ENCODE measurements at regions not wholly inside any gene's neighbourhood (a gene's known extent, or its start where the extent isn't known, plus 50 kb on each side); places are given as distances from the start of the nearest gene placed in this dataset.

GRCh38 chr5:67964619-67965018, 250.9 kb upstream of the PIK3R1 start:
- Histone ChIP-seq H3K23ac (ENCODE audit: insufficient read length, low read depth, low read length) (no peak overlapping the region), H3K27ac (ENCODE audit: insufficient read length, low read depth, low read length) (no peak overlapping the region), H2AFZ (ENCODE audit: low read length) (no peak overlapping the region), H4K91ac (ENCODE audit: insufficient read length, low read depth, low read length) (no peak overlapping the region), H3K18ac (ENCODE audit: insufficient read length, low read depth, low read length) (no peak overlapping the region), H4K8ac (replicated peaks; ENCODE audit: insufficient read length, low read depth, low read length) (no peak overlapping the region), H3K9ac (ENCODE audit: extremely low read depth, insufficient read length, low read length) (no peak overlapping the region), H3T11ph (ENCODE audit: low read length) (no peak overlapping the region), H4K20me1 (ENCODE audit: control insufficient read depth, insufficient read depth, insufficient read length) (no peaks in the 10 kb centered on the region), H3K79me2 (ENCODE audit: insufficient read depth, low read length) (no peaks in the 10 kb centered on the region), H2BK15ac (ENCODE audit: low read depth, low read length) (no peak overlapping the region), H3K9me3 (ENCODE audit: control insufficient read depth, low read depth, low read length) (no peaks in the 10 kb centered on the region), H2AK5ac (ENCODE audit: insufficient read length, low read length) (no peak overlapping the region), H2BK120ac (ENCODE audit: low read depth, low read length, poor library complexity, severe bottlenecking) (no peak overlapping the region), H2BK5ac (ENCODE audit: insufficient read length, low read length) (no peak overlapping the region), H2BK12ac (ENCODE audit: insufficient read length, low read depth, low read length) (no peak overlapping the region), H3K23me2 (ENCODE audit: insufficient read length, low read depth, low read length, poor library complexity, severe bottlenecking) (no peaks in the 10 kb centered on the region), H3K4me2 (ENCODE audit: insufficient read depth, insufficient read length, low read length) (no peak overlapping the region), H3K4ac (ENCODE audit: low read depth, low read length) (no peak overlapping the region), H3K79me1 (ENCODE audit: insufficient read depth, low read depth, low read length, poor library complexity, severe bottlenecking) (no peaks in the 10 kb centered on the region), H2BK20ac (ENCODE audit: low read depth, low read length, poor library complexity, severe bottlenecking) (no peak overlapping the region), H3K14ac (ENCODE audit: insufficient read depth, low read length) (no peak overlapping the region), H3K27me3 (ENCODE audit: insufficient read depth, low read length) (no peaks in the 10 kb centered on the region), H3K56ac (ENCODE audit: insufficient read length, low read depth, low read length) (no peak overlapping the region), H4K5ac (ENCODE audit: insufficient read length, low read depth, low read length) (no peak overlapping the region), H3K4me1 (ENCODE audit: insufficient read depth, low read length) (peaks cover 4% of the 10 kb centered on the region; the same call in 1 of the 2 replicates)
- Mint-ChIP-seq H3K36me3 (ENCODE audit: insufficient read depth in 1 of 3, low read depth in 3 of 3) (peaks cover 0 to 5% (median 0%) of the 10 kb centered on the region in 3 experiments; a peak in 1 of 7 replicates), H3K4me1 (peaks cover 20 to 25% of the 10 kb centered on the region in 2 experiments), H3K27me3 (ENCODE audit: low read depth) (peaks cover 2% of the 10 kb centered on the region; the same call in 1 of the 2 replicates), H3K4me3 (no peak overlapping the region), H3K27ac (no peak overlapping the region), H3K9me3 (peaks cover 0 to 4% of the 10 kb centered on the region in 2 experiments; a peak in 1 of 5 replicates)
- TF ChIP-seq CTCF (conservative IDR thresholded peaks at IDR 0.05) = no peak
- no peak for DNase-seq
- WGBS (ENCODE audit: extremely low coverage, insufficient read length, low lambda C conversion rate) = no CpG with 5 or more reads among the region's 2 CpGs
